ENCODE measurements at regions not wholly inside any gene's neighbourhood (a gene's known extent, or its start where the extent isn't known, plus 50 kb on each side); places are given as distances from the start of the nearest gene placed in this dataset.

- no peak for DNase-seq
These were observed 220.3 kb downstream of the SIPA1L2 start for GRCh38 chr1:232409584-232409983.

GRCh38 chr1:232407120-232407519, 222.8 kb downstream of the SIPA1L2 start:
- DNase-seq: no peak

GRCh38 chr1:232405781-232406180, 224.2 kb downstream of the SIPA1L2 start:
- DNase-seq: no peak

- no peak for DNase-seq
These were observed 224.8 kb downstream of the SIPA1L2 start for GRCh38 chr1:232404981-232405731.

GRCh38 chr1:232404227-232404626, 225.7 kb downstream of the SIPA1L2 start:
- no peak for DNase-seq

GRCh38 chr1:232403017-232403714, 226.8 kb downstream of the SIPA1L2 start:
- no peak for DNase-seq

GRCh38 chr1:232398823-232399222, 231.1 kb downstream of the SIPA1L2 start:
- no peak for DNase-seq

DNA sequence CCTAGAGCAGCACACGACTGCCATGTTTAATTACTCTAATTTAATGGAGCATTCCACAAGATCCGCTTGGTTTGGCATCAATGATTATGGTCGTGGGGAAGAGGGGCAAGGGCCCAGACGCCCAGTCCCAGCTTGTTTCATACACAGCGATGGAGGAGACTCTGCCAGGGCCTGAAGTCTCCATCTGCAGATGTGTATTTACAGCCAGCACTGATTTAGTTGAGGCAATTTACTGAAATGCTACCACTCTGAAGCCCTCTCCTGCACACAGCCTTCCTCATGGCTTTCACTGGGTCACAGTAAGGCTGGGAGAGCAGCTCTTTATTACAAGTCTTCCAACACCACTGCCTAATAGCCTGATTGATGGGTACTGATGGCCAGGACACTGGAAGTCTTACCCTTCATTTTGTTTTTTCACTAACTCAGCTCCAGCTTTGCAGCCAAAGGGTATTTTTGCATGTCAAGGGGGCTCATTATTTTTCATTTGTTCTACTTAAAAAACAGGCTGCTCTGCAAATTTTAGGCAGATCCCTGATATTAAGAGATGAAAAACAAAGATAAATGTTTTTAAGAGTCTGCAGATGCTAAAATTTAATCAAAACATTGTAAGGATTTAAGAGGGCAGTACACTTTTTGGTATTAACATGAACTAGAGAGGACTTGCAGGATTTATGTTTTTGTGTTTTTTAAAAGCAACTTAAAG, 236.3 kb downstream of the SIPA1L2 start:
- DNase-seq: no peak

DNA sequence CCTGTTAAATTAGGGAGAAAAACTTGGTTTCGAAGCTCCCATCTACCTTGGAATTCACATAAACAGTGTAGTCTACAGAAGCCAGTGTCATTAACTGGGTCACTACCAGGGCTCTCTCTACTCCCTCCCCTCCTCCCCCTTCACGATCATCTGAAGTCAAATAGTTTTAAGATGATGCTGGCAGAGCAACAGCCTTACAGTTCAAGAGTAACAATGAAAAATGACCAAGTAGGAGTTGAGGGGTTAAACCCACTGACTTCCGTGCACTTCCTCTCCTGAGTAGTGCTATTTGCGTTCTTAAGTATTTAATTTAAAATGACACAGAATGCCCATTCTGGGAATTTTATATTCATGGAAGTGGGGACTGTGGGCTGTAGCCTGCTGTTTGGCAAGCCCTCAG, 236.9 kb downstream of the SIPA1L2 start:
- no peak for DNase-seq

- DNase-seq: no peak
These were observed 239.3 kb downstream of the SIPA1L2 start for GRCh38 chr1:232390590-232390989.

DNA sequence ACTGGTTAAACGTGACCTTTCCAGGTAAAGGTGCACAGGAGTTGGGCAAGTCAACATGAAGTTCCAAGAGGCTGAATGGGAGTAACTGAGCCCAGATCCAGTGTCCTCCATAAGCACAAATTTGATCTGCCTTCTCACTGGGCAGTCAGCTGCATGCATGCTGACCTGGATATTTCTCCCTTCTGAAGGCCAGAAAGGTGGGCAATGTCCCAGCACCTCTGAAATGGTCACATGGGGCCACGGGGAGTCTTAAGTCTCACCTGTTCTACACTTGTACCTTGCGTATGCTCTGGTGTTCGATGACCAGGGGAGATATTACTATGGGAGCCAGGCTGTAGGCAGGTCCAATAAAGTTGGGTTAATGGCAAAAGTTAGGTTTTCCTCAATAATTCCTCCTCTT, 240.2 kb downstream of the SIPA1L2 start:
- DNase-seq: no peak

- no peak for DNase-seq
These were observed 241.6 kb downstream of the SIPA1L2 start for GRCh38 chr1:232388363-232388762.

GRCh38 chr1:232386721-232387510, 243.0 kb downstream of the SIPA1L2 start:
- DNase-seq: no peak

GRCh38 chr1:232386294-232386693, 243.6 kb downstream of the SIPA1L2 start:
- no peak for DNase-seq

DNA sequence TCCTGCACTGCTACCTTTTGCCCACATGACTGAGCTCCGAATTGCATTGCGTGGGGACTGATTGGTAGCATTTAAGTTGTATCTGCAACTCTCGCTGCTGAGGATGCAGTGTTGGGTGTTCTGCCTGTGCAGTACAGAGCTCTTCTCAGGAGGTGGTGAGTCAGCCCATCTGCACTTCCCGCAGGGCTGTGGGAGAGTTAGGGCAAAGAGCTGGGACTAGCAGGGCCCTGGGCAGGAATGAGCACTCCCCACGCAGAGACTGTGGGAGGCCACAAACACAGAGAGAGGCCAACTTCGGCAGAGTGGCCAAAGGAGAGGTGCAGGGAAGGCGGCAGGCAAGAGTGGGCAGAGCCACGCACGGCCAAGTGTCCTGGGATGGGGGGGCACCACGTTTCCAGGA, 244.7 kb downstream of the SIPA1L2 start:
- peak; percentile 50 for DNase-seq

- no peak for DNase-seq
These were observed 245.6 kb downstream of the SIPA1L2 start for GRCh38 chr1:232384171-232384883.

- no peak for DNase-seq
These were observed 246.3 kb downstream of the SIPA1L2 start for GRCh38 chr1:232383455-232384123.

GRCh38 chr1:232382671-232383070, 247.3 kb downstream of the SIPA1L2 start:
- no peak for DNase-seq

GRCh38 chr1:232381394-232382100, 248.4 kb downstream of the SIPA1L2 start:
- no peak for DNase-seq

DNA sequence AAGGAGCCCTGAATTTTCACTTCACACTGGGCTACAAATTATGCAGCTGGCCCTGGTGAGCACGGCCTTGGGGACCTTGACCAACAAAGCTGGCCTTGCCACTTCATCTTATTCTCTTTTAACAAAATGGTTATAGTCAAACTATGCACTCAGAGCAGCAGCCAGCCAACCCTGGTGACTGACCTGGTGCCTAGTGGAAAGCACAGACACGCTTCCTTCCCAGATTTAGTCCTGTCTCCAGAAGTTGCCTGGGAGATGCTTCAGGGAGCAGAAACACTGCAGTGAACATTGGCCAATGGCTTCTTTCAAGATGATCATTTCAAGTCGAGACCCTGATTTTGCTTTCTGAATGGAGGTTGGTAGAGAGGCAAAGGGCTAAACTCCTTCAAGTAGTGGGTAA, 249.3 kb downstream of the SIPA1L2 start:
- DNase-seq: no peak

DNA sequence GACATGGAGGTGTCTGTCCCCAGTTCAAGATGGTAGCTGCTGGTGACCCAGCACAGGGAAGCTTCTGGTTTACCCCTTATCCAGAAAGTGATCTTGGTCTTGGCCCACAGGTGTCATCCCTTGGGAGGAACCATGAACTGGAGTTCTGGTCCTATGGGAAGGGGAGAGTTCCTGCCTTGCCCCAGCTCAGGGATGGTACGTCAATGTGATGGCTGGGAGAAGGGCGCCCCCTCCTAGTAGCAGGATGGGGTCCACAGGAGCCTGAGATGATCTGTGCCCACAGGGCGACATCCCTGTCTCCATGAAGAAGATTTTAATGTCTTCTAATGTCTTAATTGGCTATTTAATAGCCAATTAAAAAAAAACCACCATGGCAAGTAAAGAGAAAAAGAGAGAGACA, 249.8 kb downstream of the SIPA1L2 start:
- DNase-seq: no peak

Data from fibroblast of upper back skin (primary cell).